H9 (cell line): ENCODE measurements at regions not wholly inside any gene's neighbourhood (a gene's known extent, or its start where the extent isn't known, plus 50 kb on each side); places are given as distances from the start of the nearest gene placed in this dataset.

Experiments
- DNase-seq: peaks from one replicate; pipeline ENCODE4 v3.0.0-alpha.2; 2017
- H2AFZ ChIP-seq: one replicate; pipeline ENCODE4 v1.6.1; 2013; ENCODE audit warnings: mild to moderate bottlenecking, low read length, control low read depth, moderate library complexity
- H2AK5ac ChIP-seq: 2 replicates; pipeline ENCODE4 v1.6.1; 2013; ENCODE audit warnings: low read length, control low read depth, mixed read lengths; ENCODE audit not compliant: insufficient read length
- H2BK120ac ChIP-seq: one replicate; pipeline ENCODE4 v1.6.1; 2013; ENCODE audit warnings: low read depth, mild to moderate bottlenecking, low read length, control low read depth, inconsistent platforms; ENCODE audit not compliant: poor library complexity, severe bottlenecking
- H2BK12ac ChIP-seq: 2 replicates; pipeline ENCODE4 v1.6.1; 2013; ENCODE audit warnings: low read length, control low read depth, mixed read lengths, low read depth; ENCODE audit not compliant: insufficient read length
- H2BK15ac ChIP-seq: 2 replicates; pipeline ENCODE4 v1.6.1; 2013; ENCODE audit warnings: low read depth, low read length, control low read depth
- H2BK20ac ChIP-seq: one replicate; pipeline ENCODE4 v1.6.1; 2013; ENCODE audit warnings: low read depth, mild to moderate bottlenecking, low read length, control low read depth, inconsistent platforms; ENCODE audit not compliant: poor library complexity, severe bottlenecking
- H2BK5ac ChIP-seq: 2 replicates; pipeline ENCODE4 v1.6.1; 2013; ENCODE audit warnings: low read length, control low read depth, mixed read lengths; ENCODE audit not compliant: insufficient read length
- H3K14ac ChIP-seq: 2 replicates; pipeline ENCODE4 v1.6.1; 2013; ENCODE audit warnings: low read length, control low read depth; ENCODE audit not compliant: insufficient read depth
- H3K18ac ChIP-seq: 2 replicates; pipeline ENCODE4 v1.6.1; 2013; ENCODE audit warnings: low read depth, mild to moderate bottlenecking, mixed read lengths, low read length, control low read depth; ENCODE audit not compliant: insufficient read length
- H3K23ac ChIP-seq: 2 replicates; pipeline ENCODE4 v1.6.1; 2013; ENCODE audit warnings: low read length, control low read depth, mixed read lengths, low read depth; ENCODE audit not compliant: insufficient read length
- H3K23me2 ChIP-seq: 2 replicates; pipeline ENCODE4 v1.6.1; 2013; ENCODE audit warnings: low read depth, mild to moderate bottlenecking, mixed read lengths, low read length, control low read depth; ENCODE audit not compliant: insufficient read length, poor library complexity, severe bottlenecking
- H3K27ac ChIP-seq: 2 replicates; pipeline ENCODE4 v1.5.1; 2013; ENCODE audit warnings: low read length, control low read depth, mixed read lengths, low read depth; ENCODE audit not compliant: insufficient read length
- H3K27me3 ChIP-seq: 2 replicates; pipeline ENCODE4 v1.6.1; 2013; ENCODE audit warnings: low read length, control low read depth, inconsistent platforms; ENCODE audit not compliant: insufficient read depth
- H3K4ac ChIP-seq: 2 replicates; pipeline ENCODE4 v1.6.1; 2013; ENCODE audit warnings: low read depth, mild to moderate bottlenecking, control low read depth, inconsistent platforms, low read length, moderate library complexity
- H3K4me1 ChIP-seq: 2 replicates; pipeline ENCODE4 v1.6.1; 2013; ENCODE audit warnings: low read length, control low read depth, inconsistent platforms; ENCODE audit not compliant: insufficient read depth
- H3K4me2 ChIP-seq: 2 replicates; pipeline ENCODE4 v1.6.1; 2013; ENCODE audit warnings: low read length, control low read depth, mixed read lengths; ENCODE audit not compliant: insufficient read length, insufficient read depth
- H3K56ac ChIP-seq: 2 replicates; pipeline ENCODE4 v1.6.1; 2013; ENCODE audit warnings: low read depth, mild to moderate bottlenecking, mixed read lengths, low read length, control low read depth; ENCODE audit not compliant: insufficient read length
- H3K79me1 ChIP-seq: 2 replicates; pipeline ENCODE4 v1.6.1; 2013; ENCODE audit warnings: low read depth, mild to moderate bottlenecking, moderate library complexity, low read length, control low read depth, inconsistent platforms; ENCODE audit not compliant: insufficient read depth, poor library complexity, severe bottlenecking
- H3K79me2 ChIP-seq: 2 replicates; pipeline ENCODE4 v1.6.1; 2013; ENCODE audit warnings: low read length, control low read depth, inconsistent platforms; ENCODE audit not compliant: insufficient read depth
- H3K9ac ChIP-seq: 2 replicates; pipeline ENCODE4 v1.6.1; 2013; ENCODE audit warnings: low read length, control low read depth, mixed read lengths; ENCODE audit not compliant: insufficient read length; ENCODE audit errors: extremely low read depth
- H3K9me3 ChIP-seq: one replicate; pipeline ENCODE4 v1.6.1; 2013; ENCODE audit warnings: low read depth, low read length, inconsistent platforms; ENCODE audit not compliant: control insufficient read depth
- H3T11ph ChIP-seq: one replicate; pipeline ENCODE4 v1.6.1; 2013; ENCODE audit warnings: mild to moderate bottlenecking, low read length, control low read depth, inconsistent platforms
- H4K20me1 ChIP-seq: one replicate; pipeline ENCODE4 v1.6.1; 2013; ENCODE audit not compliant: control insufficient read depth, insufficient read length, insufficient read depth
- H4K5ac ChIP-seq: 2 replicates; pipeline ENCODE4 v1.6.1; 2013; ENCODE audit warnings: low read depth, mild to moderate bottlenecking, mixed read lengths, low read length, control low read depth; ENCODE audit not compliant: insufficient read length
- H4K8ac ChIP-seq: replicated peaks from 2 replicates; pipeline ENCODE4 v1.6.1; 2013; ENCODE audit warnings: low read length, control low read depth, mixed read lengths, low read depth; ENCODE audit not compliant: insufficient read length
- H4K91ac ChIP-seq: 2 replicates; pipeline ENCODE4 v1.6.1; 2013; ENCODE audit warnings: low read depth, mild to moderate bottlenecking, moderate library complexity, mixed read lengths, low read length, control low read depth; ENCODE audit not compliant: insufficient read length
- H3K27ac Mint-ChIP-seq, 3 experiments: 2 replicates in 2 of 3; 3 replicates in 1 of 3; pipeline ENCODE4 v1.8.0; 2020 to 2021; ENCODE audit warnings: mixed read lengths in 3 of 3, mild to moderate bottlenecking in 1 of 3, moderate library complexity in 1 of 3
- H3K27me3 Mint-ChIP-seq: 2 replicates; pipeline ENCODE4 v1.8.0; 2021; ENCODE audit warnings: low read depth, mild to moderate bottlenecking, moderate library complexity, mixed read lengths
- H3K36me3 Mint-ChIP-seq, 3 experiments: 2 replicates in 2 of 3; 3 replicates in 1 of 3; pipeline ENCODE4 v1.8.0; 2020 to 2021; ENCODE audit warnings: low read depth in 3 of 3, mixed read lengths in 3 of 3; ENCODE audit not compliant: insufficient read depth in 1 of 3
- H3K4me1 Mint-ChIP-seq, 2 experiments: 2 replicates each; pipeline ENCODE4 v1.8.0; 2020; ENCODE audit warnings: mixed read lengths in 2 of 2
- H3K4me3 Mint-ChIP-seq, 2 experiments: 2 replicates in 1 of 2; 3 replicates in 1 of 2; pipeline ENCODE4 v1.8.0; 2020 to 2021; ENCODE audit warnings: mild to moderate bottlenecking in 2 of 2, mixed read lengths in 2 of 2, moderate library complexity in 1 of 2
- H3K9me3 Mint-ChIP-seq, 2 experiments: 2 replicates in 1 of 2; 3 replicates in 1 of 2; pipeline ENCODE4 v1.8.0; 2020; ENCODE audit warnings: mild to moderate bottlenecking in 2 of 2, mixed read lengths in 2 of 2, moderate library complexity in 1 of 2
- WGBS: extraction: QIAGEN DNeasy Blood & Tissue Kit; methylation state at CpG from one replicate; pipeline ENCODE4 v1.1.7; 2013; ENCODE audit warnings: missing lambda C conversion rate, low lambda C conversion rate, mixed read lengths; ENCODE audit not compliant: insufficient read length; ENCODE audit errors: extremely low coverage; 5-methylcytosine and 5-hydroxymethylcytosine counted together
- TF ChIP-seq, protein P1 (sequence below): fragments of 200-600 bp; sonication (generic); conservative IDR thresholded peaks from 3 replicates; pipeline ENCODE4 v1.8.0; 2021; ENCODE audit warnings: antibody characterized with exemption, mild to moderate bottlenecking

DNA sequence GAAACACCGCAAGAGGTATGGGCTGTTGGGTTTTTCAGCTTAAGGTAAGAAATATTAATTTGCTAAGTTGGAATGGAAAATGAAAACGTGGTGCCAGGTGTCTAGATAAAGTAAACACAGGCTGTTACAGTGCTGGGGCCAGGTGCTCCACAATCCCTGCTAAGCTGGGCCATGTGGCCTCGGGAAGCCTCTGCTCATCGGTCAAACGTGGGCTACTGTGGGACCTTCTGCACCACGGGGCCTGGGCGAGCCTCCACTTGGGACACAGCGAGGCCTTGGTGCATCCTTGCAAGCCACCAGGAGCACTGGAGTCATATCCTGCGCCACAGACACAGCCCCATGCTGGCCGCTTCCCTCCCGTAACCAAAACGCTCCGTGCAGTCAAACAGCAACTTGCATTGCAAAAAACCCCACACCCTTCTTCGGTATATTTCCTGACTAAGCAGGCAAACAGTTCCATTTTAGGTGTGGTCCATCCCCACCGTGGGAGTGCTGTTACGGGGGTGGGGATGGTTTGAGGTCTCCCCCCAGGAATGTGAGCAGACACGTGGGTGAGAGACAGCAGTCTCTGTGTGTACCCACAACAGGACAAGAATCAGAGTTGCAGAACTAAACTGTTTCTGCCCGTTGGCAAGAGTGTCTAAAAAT is 96.3 kb upstream of the SOX1 start:
- Histone ChIP-seq H3K23me2 (no peaks in the 10 kb centered on the region), H2AFZ (no peak overlapping the region), H3K79me1 (no peaks in the 10 kb centered on the region), H3T11ph (no peak overlapping the region), H3K9ac (no peak overlapping the region), H3K14ac (no peak overlapping the region), H3K18ac (no peak overlapping the region), H2BK15ac (no peak overlapping the region), H3K27ac (no peak overlapping the region), H3K4me1 (no peaks in the 10 kb centered on the region), H2AK5ac (no peak overlapping the region), H2BK12ac (no peak overlapping the region), H2BK5ac (no peak overlapping the region), H3K9me3 (no peaks in the 10 kb centered on the region), H3K4me2 (no peak overlapping the region), H3K4ac (no peak overlapping the region), H3K79me2 (no peaks in the 10 kb centered on the region), H3K23ac (no peak overlapping the region), H4K91ac (no peak overlapping the region), H4K5ac (no peak overlapping the region), H2BK20ac (no peak overlapping the region), H2BK120ac (no peak overlapping the region), H4K20me1 (no peaks in the 10 kb centered on the region), H3K27me3 (no peaks in the 10 kb centered on the region), H4K8ac (no peak overlapping the region), H3K56ac (no peak overlapping the region)
- Mint-ChIP-seq H3K27ac (no peak overlapping the region), H3K27me3 (peaks cover 34% of the 10 kb centered on the region), H3K9me3 (peaks cover 6 to 12% of the 10 kb centered on the region in 2 experiments; a peak in 3 of 5 replicates), H3K36me3 (peaks cover 0 to 2% (median 0%) of the 10 kb centered on the region in 3 experiments; a peak in 2 of 7 replicates), H3K4me3 (no peak overlapping the region), H3K4me1 (peaks cover 12 to 27% of the 10 kb centered on the region in 2 experiments)
- WGBS = no CpG with 5 or more reads among the region's 18 CpGs
- TF ChIP-seq, protein P1, sequence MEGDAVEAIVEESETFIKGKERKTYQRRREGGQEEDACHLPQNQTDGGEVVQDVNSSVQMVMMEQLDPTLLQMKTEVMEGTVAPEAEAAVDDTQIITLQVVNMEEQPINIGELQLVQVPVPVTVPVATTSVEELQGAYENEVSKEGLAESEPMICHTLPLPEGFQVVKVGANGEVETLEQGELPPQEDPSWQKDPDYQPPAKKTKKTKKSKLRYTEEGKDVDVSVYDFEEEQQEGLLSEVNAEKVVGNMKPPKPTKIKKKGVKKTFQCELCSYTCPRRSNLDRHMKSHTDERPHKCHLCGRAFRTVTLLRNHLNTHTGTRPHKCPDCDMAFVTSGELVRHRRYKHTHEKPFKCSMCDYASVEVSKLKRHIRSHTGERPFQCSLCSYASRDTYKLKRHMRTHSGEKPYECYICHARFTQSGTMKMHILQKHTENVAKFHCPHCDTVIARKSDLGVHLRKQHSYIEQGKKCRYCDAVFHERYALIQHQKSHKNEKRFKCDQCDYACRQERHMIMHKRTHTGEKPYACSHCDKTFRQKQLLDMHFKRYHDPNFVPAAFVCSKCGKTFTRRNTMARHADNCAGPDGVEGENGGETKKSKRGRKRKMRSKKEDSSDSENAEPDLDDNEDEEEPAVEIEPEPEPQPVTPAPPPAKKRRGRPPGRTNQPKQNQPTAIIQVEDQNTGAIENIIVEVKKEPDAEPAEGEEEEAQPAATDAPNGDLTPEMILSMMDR = no peak
- DNase-seq = no peak
